Osteoblast (primary cell): ENCODE measurements at regions not wholly inside any gene's neighbourhood (a gene's known extent, or its start where the extent isn't known, plus 50 kb on each side); places are given as distances from the start of the nearest gene placed in this dataset.
"Not testable (repeated sequence)": the region's sequence is repeated elsewhere in the genome, so short reads cannot be mapped to it uniquely, and the experiment has no call there.

Source experiments
- DNase-seq: peaks from one replicate; pipeline ENCODE4 v3.0.0; 2011; ENCODE audit warnings: low spot score, mixed read lengths; ENCODE audit not compliant: insufficient read length; ENCODE audit errors: missing footprints
- H2AFZ ChIP-seq: 2 replicates; pipeline ENCODE4 v1.6.0; 2011; ENCODE audit warnings: mild to moderate bottlenecking, low read length
- H3K27ac ChIP-seq: 2 replicates; pipeline ENCODE4 v1.5.1; 2011; ENCODE audit warnings: mild to moderate bottlenecking, low read depth, low read length, moderate library complexity
- H3K27me3 ChIP-seq: 2 replicates; pipeline ENCODE4 v1.6.0; 2012; ENCODE audit warnings: mild to moderate bottlenecking, control low read depth, inconsistent platforms, low read length, moderate library complexity; ENCODE audit not compliant: insufficient read depth
- H3K36me3 ChIP-seq: 2 replicates; pipeline ENCODE4 v1.5.1; 2011; ENCODE audit warnings: mild to moderate bottlenecking, low read length, control low read depth, moderate library complexity; ENCODE audit not compliant: insufficient read depth
- H3K4me1 ChIP-seq: 2 replicates; pipeline ENCODE4 v1.5.1; 2011; ENCODE audit warnings: mild to moderate bottlenecking, low read length, control low read depth, moderate library complexity; ENCODE audit not compliant: insufficient read depth
- H3K4me2 ChIP-seq: 2 replicates; pipeline ENCODE4 v1.6.0; 2011; ENCODE audit warnings: mild to moderate bottlenecking, low read length; ENCODE audit not compliant: insufficient read depth
- H3K4me3 ChIP-seq: fragments of 200-600 bp; sonication (generic); 3 replicates; pipeline ENCODE4 v1.5.1; 2012; ENCODE audit warnings: mild to moderate bottlenecking, low read length, inconsistent platforms; ENCODE audit not compliant: insufficient read depth
- H3K79me2 ChIP-seq: 2 replicates; pipeline ENCODE4 v1.6.0; 2012; ENCODE audit warnings: mild to moderate bottlenecking, low read length, control low read depth, inconsistent platforms; ENCODE audit not compliant: insufficient read depth
- H3K9me3 ChIP-seq: 2 replicates; pipeline ENCODE4 v1.5.1; 2011; ENCODE audit warnings: low read depth, low read length, control low read depth
- H4K20me1 ChIP-seq: 2 replicates; pipeline ENCODE4 v1.6.0; 2012; ENCODE audit warnings: mild to moderate bottlenecking, low read length, control low read depth; ENCODE audit not compliant: insufficient read depth
- CTCF ChIP-seq: IDR thresholded peaks from 2 replicates; pipeline ENCODE4 v1.5.1; 2011; ENCODE audit warnings: mild to moderate bottlenecking, low read depth, low read length, moderate library complexity; ENCODE audit errors: extremely low read depth

DNA sequence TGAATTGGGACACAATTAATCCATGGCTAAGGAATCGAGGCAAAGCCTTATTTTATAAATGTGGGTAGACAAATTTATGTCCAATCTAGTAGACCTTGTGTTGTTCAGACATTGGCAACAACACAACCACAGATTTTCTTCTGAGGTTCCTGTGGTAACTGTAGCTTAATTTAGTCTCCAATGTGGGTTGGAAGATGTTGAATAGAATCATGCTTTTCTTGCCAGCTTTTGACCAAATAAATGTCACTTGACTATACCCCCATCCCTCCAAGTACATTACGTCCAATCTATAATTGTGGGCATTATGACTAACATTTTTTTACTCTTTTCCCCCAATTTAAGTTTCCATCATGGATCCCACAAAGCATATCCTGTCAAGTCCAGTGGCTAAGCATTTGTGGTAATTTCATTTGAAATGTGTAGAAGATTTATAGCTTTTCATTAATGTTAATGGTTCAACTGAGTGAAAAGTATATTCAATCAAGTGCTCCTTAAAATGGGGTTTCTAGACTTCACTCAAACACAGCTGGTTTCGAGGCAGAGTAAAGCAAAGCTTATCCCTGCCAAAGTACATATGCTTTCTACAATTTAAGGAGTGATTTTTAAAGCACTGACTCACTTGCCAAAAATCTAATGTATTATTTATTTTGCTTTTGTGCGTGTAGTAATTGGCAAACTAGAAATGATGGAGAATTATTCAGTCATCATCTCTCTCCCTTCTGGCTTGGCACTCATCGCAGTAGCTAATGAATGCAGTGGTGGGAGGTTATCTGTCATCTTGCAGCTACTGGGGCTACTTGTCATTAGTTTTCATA, 141.8 kb downstream of the FAM174A start:
- H3K36me3 ChIP-seq, result no peaks in the 10 kb centered on the region
- peak overlapping the region; percentile 46 for H3K27ac ChIP-seq
- no peaks in the 10 kb centered on the region for H3K79me2 ChIP-seq
- no peaks in the 10 kb centered on the region for H3K9me3 ChIP-seq
- TF ChIP-seq CTCF, result no peak
- peak overlapping the region; percentile 10 for H3K4me3 ChIP-seq
- H3K27me3 ChIP-seq, result no peaks in the 10 kb centered on the region
- DNase-seq, result peak; percentile 32
- H2AFZ ChIP-seq, result no peak overlapping the region
- H4K20me1 ChIP-seq, result no peaks in the 10 kb centered on the region
- peak overlapping the region; percentile 67 for H3K4me2 ChIP-seq
- H3K4me1 ChIP-seq, result peaks cover 17% of the 10 kb centered on the region

GRCh38 chr5:100682625-100683024, 147.5 kb downstream of the FAM174A start:
- no peak for DNase-seq
- H3K36me3 ChIP-seq, result no peaks in the 10 kb centered on the region
- H3K4me3 ChIP-seq, result no peak overlapping the region
- peaks cover 5% of the 10 kb centered on the region for H3K4me1 ChIP-seq
- no peaks in the 10 kb centered on the region for H3K27me3 ChIP-seq
- no peak overlapping the region for H2AFZ ChIP-seq
- no peak for TF ChIP-seq CTCF
- H3K27ac ChIP-seq, result no peak overlapping the region
- H3K4me2 ChIP-seq, result no peak overlapping the region
- H4K20me1 ChIP-seq, result no peaks in the 10 kb centered on the region
- no peaks in the 10 kb centered on the region for H3K79me2 ChIP-seq
- H3K9me3 ChIP-seq, result no peaks in the 10 kb centered on the region

- H3K27ac ChIP-seq, result no peak overlapping the region
- H3K4me1 ChIP-seq, result no peaks in the 10 kb centered on the region
- H3K79me2 ChIP-seq, result no peaks in the 10 kb centered on the region
- no peak for DNase-seq
- no peak overlapping the region for H3K4me2 ChIP-seq
- no peaks in the 10 kb centered on the region for H3K27me3 ChIP-seq
- no peaks in the 10 kb centered on the region for H3K9me3 ChIP-seq
- H3K36me3 ChIP-seq, result no peaks in the 10 kb centered on the region
- no peak overlapping the region for H3K4me3 ChIP-seq
- TF ChIP-seq CTCF, result no peak
- H4K20me1 ChIP-seq, result no peaks in the 10 kb centered on the region
- no peak overlapping the region for H2AFZ ChIP-seq
These were observed 148.7 kb downstream of the FAM174A start for GRCh38 chr5:100683881-100684280.

DNA sequence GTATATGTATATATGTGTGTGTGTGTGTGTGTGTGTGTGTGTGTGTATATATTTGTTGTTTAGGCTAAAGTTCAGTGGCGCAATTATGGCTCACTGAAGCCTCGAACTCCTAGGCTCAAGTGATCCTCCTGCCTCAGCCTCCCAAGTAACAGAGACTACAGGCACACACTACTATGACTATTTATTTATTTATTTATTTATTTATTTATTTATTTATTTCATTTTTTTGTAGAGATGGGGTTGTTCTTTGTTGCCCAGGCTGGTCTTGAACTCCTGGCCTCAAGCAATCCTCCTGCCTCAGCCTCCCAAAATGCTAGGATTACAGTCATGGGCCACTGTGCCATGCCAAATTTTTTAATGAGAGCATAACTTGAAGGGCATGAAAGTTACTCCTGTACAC, 149.9 kb downstream of the FAM174A start:
- H3K4me3 ChIP-seq, H4K20me1 ChIP-seq, H3K4me1 ChIP-seq, H3K27me3 ChIP-seq, DNase-seq, H3K36me3 ChIP-seq, H3K27ac ChIP-seq, H3K4me2 ChIP-seq, H3K79me2 ChIP-seq, H2AFZ ChIP-seq, H3K9me3 ChIP-seq: not testable (repeated sequence)

- H3K36me3 ChIP-seq, result not testable (repeated sequence)
These were observed 153.7 kb downstream of the FAM174A start for GRCh38 chr5:100688834-100689233.

More at GRCh38 chr5:100688834-100689233, 153.7 kb downstream of the FAM174A start:
- not testable (repeated sequence) for H3K9me3 ChIP-seq, H3K27me3 ChIP-seq, H4K20me1 ChIP-seq, H3K4me3 ChIP-seq, H3K4me2 ChIP-seq, DNase-seq, H2AFZ ChIP-seq, H3K79me2 ChIP-seq, H3K27ac ChIP-seq
- peaks cover 26% of the 10 kb centered on the region for H3K4me1 ChIP-seq
